SJCRH30 (cell line): ENCODE measurements at regions not wholly inside any gene's neighbourhood (a gene's known extent, or its start where the extent isn't known, plus 50 kb on each side); places are given as distances from the start of the nearest gene placed in this dataset.

ENCODE experiments used
- DNase-seq, 2 experiments: peaks; one replicate each; pipeline ENCODE4 v3.0.0-alpha.2; 2015 to 2020
- H3K27ac ChIP-seq: fragments of 250-450 bp; sonication (Bioruptor Pico); 2 replicates; pipeline ENCODE4 v1.5.1; 2020; ENCODE audit warnings: mild to moderate bottlenecking, moderate library complexity
- H3K27me3 ChIP-seq: fragments of 250-450 bp; sonication (Bioruptor Pico); 2 replicates; pipeline ENCODE4 v1.5.1; 2020; ENCODE audit warnings: mild to moderate bottlenecking, moderate library complexity
- H3K36me3 ChIP-seq: fragments of 250-450 bp; sonication (Bioruptor Pico); 2 replicates; pipeline ENCODE4 v1.5.1; 2020; ENCODE audit warnings: mild to moderate bottlenecking, moderate library complexity
- H3K4me1 ChIP-seq: fragments of 250-450 bp; sonication (Bioruptor Pico); 2 replicates; pipeline ENCODE4 v1.5.1; 2020; ENCODE audit warnings: mild to moderate bottlenecking, moderate library complexity
- H3K4me3 ChIP-seq: fragments of 250-450 bp; sonication (Bioruptor Pico); 2 replicates; pipeline ENCODE4 v1.5.1; 2020; ENCODE audit warnings: mild to moderate bottlenecking, moderate library complexity
- H3K9me3 ChIP-seq: fragments of 250-450 bp; sonication (Bioruptor Pico); replicated peaks from 2 replicates; pipeline ENCODE4 v1.5.1; 2020; ENCODE audit warnings: mild to moderate bottlenecking, moderate library complexity

GRCh38 chr20:39397646-39398045, 435.5 kb downstream of the DHX35 start:
- Histone ChIP-seq H3K27me3 (peaks cover 9% of the 10 kb centered on the region), H3K4me1 (no peaks in the 10 kb centered on the region), H3K4me3 (no peak overlapping the region), H3K36me3 (no peaks in the 10 kb centered on the region), H3K9me3 (no peaks in the 10 kb centered on the region), H3K27ac (no peak overlapping the region)
- no peak for DNase-seq

- H3K9me3 ChIP-seq = no peaks in the 10 kb centered on the region
- peak in 1 of 2 experiments; percentile 6 for DNase-seq
- no peaks in the 10 kb centered on the region for H3K4me1 ChIP-seq
- H3K27ac ChIP-seq = no peak overlapping the region
- no peak overlapping the region for H3K4me3 ChIP-seq
- no peaks in the 10 kb centered on the region for H3K36me3 ChIP-seq
- peaks cover 9% of the 10 kb centered on the region for H3K27me3 ChIP-seq
Measured at GRCh38 chr20:39395478-39396291, 433.5 kb downstream of the DHX35 start.

DNA sequence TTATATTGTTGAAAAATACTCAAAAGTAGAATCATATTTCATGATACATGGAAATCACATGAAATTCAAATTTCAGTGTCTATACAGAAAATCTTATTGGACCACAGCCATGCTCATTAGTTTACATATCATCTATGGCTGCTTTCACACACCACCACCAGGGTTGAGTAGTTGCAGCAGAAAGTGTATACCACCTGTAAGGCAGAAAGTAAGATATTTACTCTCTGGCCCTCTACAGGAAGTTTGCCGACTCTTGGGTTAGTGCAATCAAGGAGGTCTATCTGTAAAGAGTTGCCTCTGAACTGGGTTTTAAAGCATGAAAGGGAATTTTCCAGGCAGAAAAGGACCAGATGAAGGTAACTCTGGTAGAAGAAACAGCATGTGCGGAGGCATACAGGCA, 432.3 kb downstream of the DHX35 start:
- Histone ChIP-seq H3K36me3 (no peaks in the 10 kb centered on the region), H3K9me3 (no peaks in the 10 kb centered on the region), H3K4me3 (no peak overlapping the region), H3K27me3 (peaks cover 9% of the 10 kb centered on the region), H3K27ac (no peak overlapping the region), H3K4me1 (no peaks in the 10 kb centered on the region)
- DNase-seq = no peak

DNA sequence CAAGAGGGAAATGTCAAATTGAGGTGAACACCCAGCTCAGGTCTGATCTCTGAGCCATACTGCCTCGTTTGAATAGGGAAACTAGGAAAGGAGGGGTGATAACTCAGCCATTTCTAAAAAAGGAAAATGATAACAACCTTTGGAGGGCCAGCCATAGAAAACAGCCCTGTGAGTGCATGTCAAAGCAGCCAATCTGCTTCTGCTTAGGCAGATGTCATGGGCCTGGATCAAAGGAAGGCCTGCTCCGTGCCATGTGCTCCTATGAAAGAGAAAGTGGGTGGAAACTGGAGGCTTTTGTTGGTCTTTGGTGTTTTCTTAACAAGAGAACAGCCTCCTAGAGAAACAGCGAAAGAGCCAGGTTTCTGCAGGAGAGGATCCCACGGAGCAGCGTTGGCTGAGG, 428.0 kb downstream of the DHX35 start:
- Histone ChIP-seq H3K36me3 (no peaks in the 10 kb centered on the region), H3K27ac (no peak overlapping the region), H3K4me1 (no peaks in the 10 kb centered on the region), H3K27me3 (peaks cover 5% of the 10 kb centered on the region), H3K9me3 (no peaks in the 10 kb centered on the region), H3K4me3 (no peak overlapping the region)
- DNase-seq = no peak

DNA sequence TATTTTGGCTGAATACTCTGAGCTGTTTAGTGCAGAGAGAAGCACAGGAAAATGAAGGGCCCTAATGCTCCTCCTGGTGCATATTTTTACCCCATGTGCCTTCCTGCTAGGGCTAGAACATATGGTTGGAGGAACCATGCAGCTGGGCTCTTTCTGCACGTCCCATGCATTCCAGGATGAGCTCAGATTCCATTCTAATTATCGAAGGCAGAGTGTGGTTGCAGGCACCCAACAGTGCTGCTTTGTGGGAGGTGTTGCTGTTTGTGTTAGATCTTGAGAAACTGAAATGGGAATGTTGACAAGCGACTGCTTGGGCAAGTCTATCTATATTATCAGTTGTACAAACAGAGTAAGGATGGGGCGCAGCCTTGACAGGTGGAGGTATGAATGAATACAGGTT, 419.5 kb downstream of the DHX35 start:
- Histone ChIP-seq H3K27me3 (0 out of 2 replicates have a peak, but pooled peaks cover 3% of the 10 kb centered on the region), H3K27ac (no peak overlapping the region), H3K36me3 (no peaks in the 10 kb centered on the region), H3K9me3 (no peaks in the 10 kb centered on the region), H3K4me3 (no peak overlapping the region), H3K4me1 (no peaks in the 10 kb centered on the region)
- peak in 1 of 2 experiments; percentile 6 for DNase-seq

DNA sequence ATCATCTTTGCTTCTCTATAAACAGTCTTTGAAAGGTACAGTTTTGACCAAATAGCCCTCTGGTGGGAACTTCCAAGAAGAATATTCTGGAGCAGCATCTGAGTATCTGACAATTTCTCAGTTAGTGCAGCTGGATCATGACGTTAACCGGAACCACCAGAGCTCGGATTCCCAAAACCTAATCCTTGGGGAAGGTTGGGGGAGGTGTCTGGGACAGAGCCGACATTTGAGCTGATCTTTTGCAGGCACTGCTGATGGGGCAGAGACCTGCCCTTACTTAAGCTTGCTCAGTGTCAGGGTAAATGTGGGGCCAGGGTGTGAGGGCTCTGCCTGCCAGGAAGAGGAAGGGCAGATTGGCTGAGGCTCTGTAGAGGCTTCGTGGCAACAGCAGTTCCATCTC, 416.6 kb downstream of the DHX35 start:
- Histone ChIP-seq H3K27me3 (peaks cover 6% of the 10 kb centered on the region; the same call in 1 of the 2 replicates), H3K4me1 (no peaks in the 10 kb centered on the region), H3K9me3 (no peaks in the 10 kb centered on the region), H3K27ac (no peak overlapping the region), H3K4me3 (no peak overlapping the region), H3K36me3 (no peaks in the 10 kb centered on the region)
- no peak for DNase-seq

DNA sequence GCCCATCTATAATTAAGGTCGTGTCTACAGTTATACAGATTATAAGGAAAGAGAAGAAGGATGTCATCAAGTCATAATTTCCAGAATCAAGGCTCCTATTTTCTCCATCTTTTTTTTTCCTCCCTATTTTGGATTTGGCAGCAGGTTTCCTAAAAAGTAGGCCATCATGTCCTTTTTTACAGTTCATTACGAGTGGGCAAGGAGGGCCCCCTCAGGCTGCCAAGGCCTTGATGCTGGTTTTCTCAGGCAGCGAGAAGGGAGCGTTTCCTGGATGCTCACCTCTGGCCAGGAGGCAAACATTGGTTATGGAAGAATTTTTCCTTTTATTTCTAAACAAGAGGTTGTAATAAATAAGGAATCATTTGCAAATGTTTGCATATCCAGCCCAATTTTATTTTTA, 414.6 kb downstream of the DHX35 start:
- Histone ChIP-seq H3K4me1 (no peaks in the 10 kb centered on the region), H3K36me3 (no peaks in the 10 kb centered on the region), H3K9me3 (no peaks in the 10 kb centered on the region), H3K4me3 (no peak overlapping the region), H3K27me3 (peaks cover 6% of the 10 kb centered on the region; the same call in 1 of the 2 replicates), H3K27ac (no peak overlapping the region)
- DNase-seq = no peak

DNA sequence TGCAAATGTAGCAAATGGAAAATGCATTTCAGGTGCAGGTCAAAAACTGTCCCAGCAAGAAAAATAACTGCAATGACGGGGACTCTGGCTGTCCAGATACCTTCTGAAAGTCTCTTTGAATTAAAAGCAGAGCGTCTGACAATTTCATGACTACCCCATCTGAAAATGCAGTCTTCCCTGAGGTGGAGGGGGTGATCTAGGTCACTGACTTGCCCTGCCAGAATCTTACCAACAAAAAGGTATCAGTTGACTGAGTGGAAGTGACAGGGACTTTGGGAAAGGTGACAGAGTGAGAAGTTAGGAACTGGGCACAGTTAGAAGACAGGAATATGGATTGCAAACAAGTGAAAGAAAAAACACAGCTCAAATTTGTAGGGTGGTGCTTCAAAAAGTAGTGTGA, 402.2 kb downstream of the DHX35 start:
- Histone ChIP-seq H3K27me3 (peaks cover 13% of the 10 kb centered on the region; the same call in 1 of the 2 replicates), H3K4me1 (no peaks in the 10 kb centered on the region), H3K9me3 (peaks cover 4% of the 10 kb centered on the region; the same call in 1 of the 2 replicates), H3K36me3 (no peaks in the 10 kb centered on the region), H3K27ac (no peak overlapping the region), H3K4me3 (no peak overlapping the region)
- no peak for DNase-seq

GRCh38 chr20:39359981-39360620, 398.0 kb downstream of the DHX35 start:
- Histone ChIP-seq H3K4me1 (no peaks in the 10 kb centered on the region), H3K36me3 (no peaks in the 10 kb centered on the region), H3K4me3 (no peak overlapping the region), H3K27ac (no peak overlapping the region), H3K9me3 (no peaks in the 10 kb centered on the region), H3K27me3 (0 out of 2 replicates have a peak, but pooled peaks cover 4% of the 10 kb centered on the region)
- DNase-seq = no peak

GRCh38 chr20:39358052-39358451, 395.9 kb downstream of the DHX35 start:
- Histone ChIP-seq H3K9me3 (no peaks in the 10 kb centered on the region), H3K27me3 (0 out of 2 replicates have a peak, but pooled peaks cover 4% of the 10 kb centered on the region), H3K27ac (no peak overlapping the region), H3K36me3 (no peaks in the 10 kb centered on the region), H3K4me1 (no peaks in the 10 kb centered on the region), H3K4me3 (no peak overlapping the region)
- DNase-seq = no peak

- Histone ChIP-seq H3K27me3 (0 out of 2 replicates have a peak, but pooled peaks cover 4% of the 10 kb centered on the region), H3K4me3 (no peak overlapping the region), H3K36me3 (no peaks in the 10 kb centered on the region), H3K9me3 (no peaks in the 10 kb centered on the region), H3K4me1 (no peaks in the 10 kb centered on the region), H3K27ac (no peak overlapping the region)
- no peak for DNase-seq
Measured at GRCh38 chr20:39356908-39357307, 394.8 kb downstream of the DHX35 start.

DNA sequence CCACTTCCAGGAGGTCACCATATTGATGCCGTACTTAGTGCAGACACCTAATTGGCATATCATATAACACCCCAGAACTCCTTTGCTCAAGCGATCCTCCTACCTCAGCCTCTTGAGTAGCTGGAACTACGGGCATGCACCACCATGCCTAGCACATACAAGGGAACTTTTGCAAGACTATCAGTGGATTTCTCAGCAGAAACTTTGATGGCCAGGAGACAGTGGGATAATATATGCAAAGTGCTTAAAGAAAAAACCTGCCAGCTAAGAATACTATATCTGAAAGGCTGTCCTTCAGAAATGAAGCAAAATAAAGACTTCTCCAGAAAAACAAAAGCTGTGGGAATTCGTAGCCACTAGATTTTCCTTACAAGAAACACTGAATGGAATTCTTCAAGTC, 387.1 kb downstream of the DHX35 start:
- H3K36me3 ChIP-seq = no peaks in the 10 kb centered on the region
- H3K4me1 ChIP-seq = no peaks in the 10 kb centered on the region
- H3K27me3 ChIP-seq = no peaks in the 10 kb centered on the region
- no peak overlapping the region for H3K4me3 ChIP-seq
- H3K9me3 ChIP-seq = no peaks in the 10 kb centered on the region
- DNase-seq = no peak
- H3K27ac ChIP-seq = no peak overlapping the region

DNA sequence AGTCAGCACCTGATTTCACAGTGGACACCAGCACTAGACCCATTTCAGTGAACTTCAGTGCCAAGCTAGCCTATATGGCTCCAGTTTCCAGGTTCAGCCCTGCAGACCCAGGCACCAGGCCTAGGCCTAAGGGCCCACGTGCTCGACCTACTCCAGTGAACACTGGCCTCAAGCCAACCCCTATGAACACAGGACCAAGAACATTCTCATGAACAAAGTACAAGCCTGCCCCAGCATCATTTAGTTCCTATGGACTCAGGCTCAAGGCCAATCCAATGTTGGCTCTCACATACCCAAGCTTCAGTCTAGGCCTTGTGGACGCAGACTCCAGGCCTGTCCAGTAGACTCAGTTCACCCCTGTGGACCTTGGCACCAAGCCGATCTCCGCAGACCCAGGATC, 385.5 kb downstream of the DHX35 start:
- no peak overlapping the region for H3K4me3 ChIP-seq
- no peaks in the 10 kb centered on the region for H3K9me3 ChIP-seq
- no peaks in the 10 kb centered on the region for H3K27me3 ChIP-seq
- H3K27ac ChIP-seq = no peak overlapping the region
- DNase-seq = no peak
- no peaks in the 10 kb centered on the region for H3K36me3 ChIP-seq
- no peaks in the 10 kb centered on the region for H3K4me1 ChIP-seq

DNA sequence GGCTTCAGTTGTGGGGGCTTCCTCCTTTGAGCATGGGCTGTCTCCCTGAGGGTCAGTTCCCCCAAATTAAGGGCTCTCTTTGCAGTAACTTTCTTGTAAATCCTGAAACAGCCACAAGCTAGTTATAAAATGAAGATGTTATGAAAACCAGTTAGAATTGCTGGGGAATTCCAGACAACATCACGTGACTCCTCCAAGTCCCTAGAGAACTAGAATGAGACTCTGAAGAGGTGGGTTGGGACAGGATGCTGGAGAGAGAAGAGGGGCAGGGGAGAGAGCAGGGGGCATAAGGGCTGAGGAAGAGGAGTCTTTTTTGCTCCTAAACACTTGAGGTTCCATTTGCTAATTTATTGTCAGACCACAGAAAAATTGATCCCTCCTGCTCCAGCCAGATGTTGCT, 380.3 kb downstream of the DHX35 start:
- Histone ChIP-seq H3K27me3 (no peaks in the 10 kb centered on the region), H3K4me1 (no peaks in the 10 kb centered on the region), H3K27ac (no peak overlapping the region), H3K36me3 (no peaks in the 10 kb centered on the region), H3K4me3 (no peak overlapping the region), H3K9me3 (no peaks in the 10 kb centered on the region)
- no peak for DNase-seq

GRCh38 chr20:39338469-39339376, 376.6 kb downstream of the DHX35 start:
- no peaks in the 10 kb centered on the region for H3K27me3 ChIP-seq
- no peak for DNase-seq
- no peaks in the 10 kb centered on the region for H3K9me3 ChIP-seq
- no peak overlapping the region for H3K27ac ChIP-seq
- no peak overlapping the region for H3K4me3 ChIP-seq
- no peaks in the 10 kb centered on the region for H3K36me3 ChIP-seq
- no peaks in the 10 kb centered on the region for H3K4me1 ChIP-seq
